Epithelial cell of proximal tubule (primary cell): ENCODE measurements at regions not wholly inside any gene's neighbourhood (a gene's known extent, or its start where the extent isn't known, plus 50 kb on each side); places are given as distances from the start of the nearest gene placed in this dataset.

ENCODE experiments used
- DNase-seq: peaks from one replicate; pipeline ENCODE4 v3.0.0-alpha.2; 2011; ENCODE audit warnings: low read depth
- H3K4me3 ChIP-seq: 2 replicates; pipeline ENCODE4 v1.5.1; 2011; ENCODE audit warnings: low read depth, mild to moderate bottlenecking, low read length
- TF ChIP-seq, protein P1 (sequence below): conservative IDR thresholded peaks from 2 replicates; pipeline ENCODE4 v1.5.1; 2012; ENCODE audit warnings: low read depth, mild to moderate bottlenecking, low read length

DNA sequence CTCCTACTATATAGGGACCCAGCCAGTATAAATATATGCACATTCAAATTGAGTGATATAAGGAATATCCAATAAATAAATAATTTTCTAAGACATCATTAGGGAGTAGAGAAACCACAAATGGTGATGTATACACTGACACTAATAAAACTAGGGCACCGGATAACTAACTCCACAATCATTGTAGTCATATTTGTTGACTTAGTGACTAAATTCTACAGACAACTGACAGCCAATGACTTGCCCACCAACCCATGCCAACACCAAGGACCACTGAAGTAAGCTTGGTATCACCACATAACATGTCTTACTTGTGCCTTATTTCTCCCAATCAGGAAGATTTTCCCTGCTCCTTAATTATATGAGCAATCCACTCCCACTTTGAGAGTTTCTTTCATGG is 139.6 kb upstream of the TRPC6 start:
- no peak overlapping the region for H3K4me3 ChIP-seq
- DNase-seq, result no peak
- TF ChIP-seq, protein P1, sequence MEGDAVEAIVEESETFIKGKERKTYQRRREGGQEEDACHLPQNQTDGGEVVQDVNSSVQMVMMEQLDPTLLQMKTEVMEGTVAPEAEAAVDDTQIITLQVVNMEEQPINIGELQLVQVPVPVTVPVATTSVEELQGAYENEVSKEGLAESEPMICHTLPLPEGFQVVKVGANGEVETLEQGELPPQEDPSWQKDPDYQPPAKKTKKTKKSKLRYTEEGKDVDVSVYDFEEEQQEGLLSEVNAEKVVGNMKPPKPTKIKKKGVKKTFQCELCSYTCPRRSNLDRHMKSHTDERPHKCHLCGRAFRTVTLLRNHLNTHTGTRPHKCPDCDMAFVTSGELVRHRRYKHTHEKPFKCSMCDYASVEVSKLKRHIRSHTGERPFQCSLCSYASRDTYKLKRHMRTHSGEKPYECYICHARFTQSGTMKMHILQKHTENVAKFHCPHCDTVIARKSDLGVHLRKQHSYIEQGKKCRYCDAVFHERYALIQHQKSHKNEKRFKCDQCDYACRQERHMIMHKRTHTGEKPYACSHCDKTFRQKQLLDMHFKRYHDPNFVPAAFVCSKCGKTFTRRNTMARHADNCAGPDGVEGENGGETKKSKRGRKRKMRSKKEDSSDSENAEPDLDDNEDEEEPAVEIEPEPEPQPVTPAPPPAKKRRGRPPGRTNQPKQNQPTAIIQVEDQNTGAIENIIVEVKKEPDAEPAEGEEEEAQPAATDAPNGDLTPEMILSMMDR, result no peak

DNA sequence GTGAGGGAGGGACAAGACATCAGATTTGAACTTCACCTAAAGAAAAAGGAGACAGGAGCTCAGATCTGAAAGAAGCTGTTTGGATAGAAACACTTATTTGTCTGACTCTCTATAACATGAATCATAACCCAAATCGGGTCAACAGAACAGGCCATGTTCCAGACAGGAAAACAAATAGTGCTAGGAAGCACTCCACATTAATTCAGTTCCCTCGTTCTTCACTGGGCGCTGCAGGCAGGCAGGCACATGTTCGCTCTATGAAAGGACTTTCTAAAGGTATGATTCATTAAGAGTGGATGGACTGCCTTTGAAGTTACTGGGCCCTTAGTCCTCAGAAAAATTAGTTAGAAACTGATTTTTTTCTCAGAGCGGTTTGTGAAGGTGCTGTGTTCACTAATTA is 137.5 kb upstream of the TRPC6 start:
- TF ChIP-seq, protein P1, result no peak
- DNase-seq, result no peak
- no peak overlapping the region for H3K4me3 ChIP-seq

DNA sequence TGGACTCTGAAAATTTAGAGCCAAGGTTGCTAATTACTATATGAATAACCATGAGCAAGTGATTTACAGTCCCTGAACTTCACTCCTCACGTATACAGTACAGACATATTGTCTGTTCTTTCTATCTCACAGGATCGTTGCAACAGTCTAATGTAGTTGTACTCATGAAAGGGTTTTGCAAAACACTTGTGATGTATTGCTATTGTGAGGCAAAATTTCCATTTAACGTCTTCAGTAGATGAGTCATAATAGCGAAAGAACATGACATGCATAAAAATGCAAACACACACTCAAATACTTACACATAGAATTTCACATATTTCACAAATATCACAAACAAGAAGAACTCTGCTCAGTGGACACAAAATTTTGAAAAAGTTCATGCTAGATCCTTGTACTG is 134.6 kb upstream of the TRPC6 start:
- DNase-seq, result no peak
- H3K4me3 ChIP-seq, result no peak overlapping the region
- TF ChIP-seq, protein P1, result no peak

GRCh38 chr11:101717619-101718018 is 133.8 kb upstream of the TRPC6 start:
- TF ChIP-seq, protein P1, result no peak
- H3K4me3 ChIP-seq, result no peak overlapping the region
- no peak for DNase-seq

GRCh38 chr11:101715281-101715680 is 131.5 kb upstream of the TRPC6 start:
- DNase-seq, result no peak
- TF ChIP-seq, protein P1, result no peak
- H3K4me3 ChIP-seq, result no peak overlapping the region

DNA sequence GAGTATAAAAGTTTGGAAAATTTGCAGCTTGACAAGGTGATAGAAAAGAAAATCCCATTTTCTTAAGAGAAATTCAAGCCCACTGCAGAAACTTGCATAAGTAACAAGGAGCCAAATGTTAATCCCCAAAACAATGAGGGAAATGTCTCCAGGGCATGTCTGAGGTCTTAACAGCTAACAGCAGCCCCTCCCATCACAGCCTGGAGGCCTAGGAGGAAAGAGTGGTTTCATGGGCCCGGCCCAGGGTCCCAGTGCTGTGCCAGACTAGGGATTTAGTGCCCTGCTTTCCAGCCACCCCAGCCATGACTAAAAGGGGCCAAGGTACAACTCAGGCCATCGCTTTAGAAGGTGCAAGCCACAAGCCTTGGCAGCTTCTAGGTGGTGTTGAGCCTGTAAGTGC is 123.7 kb upstream of the TRPC6 start:
- no peak overlapping the region for H3K4me3 ChIP-seq
- DNase-seq, result no peak
- TF ChIP-seq, protein P1, result no peak

DNA sequence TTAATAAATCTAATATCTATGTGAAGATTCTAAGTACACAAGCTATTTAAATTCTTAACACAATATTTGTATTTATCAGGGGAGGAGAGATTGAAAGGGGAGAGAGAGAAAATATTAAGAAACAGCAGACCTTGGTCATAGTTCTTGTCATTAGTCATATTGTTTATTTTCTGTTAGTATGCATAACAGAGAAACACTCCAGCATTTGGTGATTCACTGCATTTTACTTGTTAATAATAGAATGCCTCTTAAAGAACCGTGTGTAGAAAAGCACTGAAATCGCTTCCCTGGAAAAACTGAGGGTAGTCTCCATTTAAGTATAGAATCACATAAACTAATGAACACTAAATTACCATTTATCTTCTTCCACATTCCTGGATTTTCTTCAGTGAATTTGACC is 122.7 kb upstream of the TRPC6 start:
- DNase-seq, result no peak
- no peak overlapping the region for H3K4me3 ChIP-seq
- TF ChIP-seq, protein P1, result no peak
